Gastroesophageal sphincter (tissue), 3 donors: ENCODE measurements at regions not wholly inside any gene's neighbourhood (a gene's known extent, or its start where the extent isn't known, plus 50 kb on each side); places are given as distances from the start of the nearest gene placed in this dataset.

Source experiments
- CTCF ChIP-seq, 4 experiments: fragments of 200-600 bp in 2 of 4; fragments of 450-650 bp in 2 of 4; sonication (generic) in 1 of 4; IDR thresholded peaks; one replicate each; pipeline ENCODE4 v1.5.1; 2017 to 2019; ENCODE audit warnings: antibody characterized with exemption in 4 of 4, mild to moderate bottlenecking in 2 of 4, moderate library complexity in 2 of 4
- POLR2A ChIP-seq, 2 donors: fragments of 450-650 bp; IDR thresholded peaks; one replicate each; pipeline ENCODE4 v1.6.1; 2017; ENCODE audit warnings: antibody characterized with exemption in 2 of 2, mild to moderate bottlenecking in 2 of 2, moderate library complexity in 1 of 2
- POLR2AphosphoS5 ChIP-seq: sonication (generic); formaldehyde crosslinking; IDR thresholded peaks from one replicate; pipeline ENCODE4 v1.6.1; 2017; ENCODE audit warnings: antibody characterized with exemption

GRCh38 chr5:56440871-56441740 lies 208.0 kb upstream of the ANKRD55 start:
- TF ChIP-seq CTCF (IDR thresholded peaks at IDR 0.05) (no peak), POLR2AphosphoS5 (peak; percentile 47), POLR2A (IDR thresholded peaks at IDR 0.05) (no peak)
